GM12892 (cell line): ENCODE measurements at regions not wholly inside any gene's neighbourhood (a gene's known extent, or its start where the extent isn't known, plus 50 kb on each side); places are given as distances from the start of the nearest gene placed in this dataset.

Source experiments
- POLR2A ChIP-seq: IDR thresholded peaks from 2 replicates; pipeline ENCODE4 v1.6.1; 2011; ENCODE audit warnings: low read depth, low read length, control low read depth
- POLR2AphosphoS5 ChIP-seq: IDR thresholded peaks from 2 replicates; pipeline ENCODE4 v1.6.1; 2011; ENCODE audit warnings: low read depth, low read length, control low read depth

GRCh38 chr2:16570516-16570915, 95.1 kb downstream of the CYRIA start:
- TF ChIP-seq POLR2A: no peak
- no peak for TF ChIP-seq POLR2AphosphoS5
